ENCODE measurements at regions not wholly inside any gene's neighbourhood (a gene's known extent, or its start where the extent isn't known, plus 50 kb on each side); places are given as distances from the start of the nearest gene placed in this dataset.

DNA sequence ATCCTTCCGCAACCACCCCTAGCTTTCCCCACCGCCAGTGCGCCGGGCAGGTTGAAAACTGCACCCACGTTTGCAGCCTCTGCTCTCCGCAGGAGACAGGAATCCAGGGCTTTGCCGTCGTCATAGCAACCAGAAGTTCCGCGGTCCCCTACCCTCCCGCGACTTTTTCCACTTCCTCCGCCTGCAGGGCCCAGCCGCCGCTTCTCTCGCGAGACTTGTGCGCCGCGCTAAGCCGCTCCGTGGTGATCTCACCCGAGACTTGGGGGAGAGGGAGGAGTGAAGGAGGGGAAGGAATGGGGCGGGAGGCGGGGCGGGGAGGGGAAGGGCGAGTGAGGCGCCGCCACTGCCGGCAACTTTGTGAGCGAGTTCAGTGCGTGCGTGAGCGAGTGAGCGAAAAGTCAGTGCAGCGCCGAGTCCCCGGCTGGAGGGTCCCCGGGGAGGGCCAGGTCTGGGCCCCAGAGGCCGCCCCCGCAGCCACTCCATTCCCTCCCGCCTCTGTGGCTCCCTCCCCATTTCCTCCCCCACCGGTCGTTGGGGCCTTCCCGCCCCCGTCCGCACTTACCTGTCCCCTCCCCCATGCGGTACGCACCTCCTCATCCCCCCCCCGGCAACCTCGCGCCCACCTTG lies 413.0 kb downstream of the PCNX1 start, which contains the start of gene SIPA1L1:
TSS of gene SIPA1L1 (plus strand) at position 370 of the 627 bp plus-strand sequence.
- Histone ChIP-seq H3K9me1 (replicated peaks; ENCODE audit: control insufficient read depth, extremely low read depth, insufficient read depth, low read length) (no peaks in the 10 kb centered on the region), H3K36me3 (ENCODE audit: control insufficient read depth in 2 of 2, extremely low read depth in 1 of 2, insufficient read depth in 2 of 2, low read length in 2 of 2) (no peaks in the 10 kb centered on the region), H3K79me2 (ENCODE audit: control insufficient read depth, insufficient read depth, low read length) (no peaks in the 10 kb centered on the region), H4K20me1 (replicated peaks; ENCODE audit: control insufficient read depth, extremely low read depth, insufficient read depth, low read length) (peaks cover 2% of the 10 kb centered on the region), H3K9ac (replicated peaks; ENCODE audit: extremely low read depth, insufficient read depth, low read length) (peak within 1 kb of the TSS; percentile 69), H3K4me2 (ENCODE audit: insufficient read depth, low read length) (peak within 1 kb of the TSS; percentile 96), H3K27ac (ENCODE audit: insufficient read depth, low read depth, low read length) (peak within 1 kb of the TSS; percentile 74), H3K9me3 (replicated peaks; ENCODE audit: control insufficient read depth, insufficient read depth, low read length) (no peaks in the 10 kb centered on the region), H3K27me3 (ENCODE audit: control insufficient read depth in 2 of 2, insufficient read depth in 2 of 2, low read length in 2 of 2) (no peaks in the 10 kb centered on the region), H2AFZ (ENCODE audit: low read depth, low read length) (peak within 1 kb of the TSS; percentile 95), H3K4me1 (ENCODE audit: control insufficient read depth, extremely low read depth, insufficient read depth, low read length) (peaks cover 11% of the 10 kb centered on the region), H3K4me3 (replicated peaks in 1 of 3; ENCODE audit: insufficient read depth in 1 of 3, low read depth in 1 of 3, low read length in 3 of 3) (peak within 1 kb of the TSS; percentile 78 to 94 (median 89))
- ChIA-PET CTCF (interaction anchor here (2.1 kb wide), 1 partner anchor 154 kb away, joined by 14 read pairs; no protein-coding TSS in a partner anchor), POLR2A (interaction anchor here (0.6 kb wide), 1 partner anchor 84 kb away, joined by 4 read pairs; no protein-coding TSS in a partner anchor)
- dilution Hi-C loops (cut with MboI; ENCODE audit: extremely low pct_ligation_motif_present, low sequenced_read_pairs): no loop called here
- intact Hi-C loops (cut with micrococcal nuclease): loop anchor here (1.0 to 10.0 kb wide), 10 partner anchors 29 to 433 kb away; no protein-coding TSS in a partner anchor
- no TSS peak for BruUV-seq (replicated peaks)
- peak; percentile 93 for FAIRE-seq
- TF ChIP-seq CTCF (IDR thresholded peaks at IDR 0.05; ENCODE audit: extremely low read depth in 1 of 2, insufficient read depth in 1 of 2, low read depth in 1 of 2, low read length in 2 of 2) (no peak), FOS (IDR thresholded peaks at IDR 0.05; ENCODE audit: borderline replicate concordance, insufficient read depth, low read length) (no peak), MYC (IDR thresholded peaks at IDR 0.05; ENCODE audit: low read depth, low read length) (no peak), JUN (IDR thresholded peaks at IDR 0.05; ENCODE audit: borderline replicate concordance, insufficient read depth, insufficient read length, low read depth) (peak; percentile 25), EZH2 (IDR thresholded peaks at IDR 0.05; ENCODE audit: borderline replicate concordance, low read depth, low read length, severe bottlenecking) (no peak), POLR2AphosphoS5 (IDR thresholded peaks at IDR 0.05; ENCODE audit: insufficient read depth, low read depth, low read length) (peak; percentile 79), GATA2 (IDR thresholded peaks at IDR 0.05; ENCODE audit: insufficient read depth, insufficient read length, low read depth, low read length) (no peak), POLR2A (IDR thresholded peaks at IDR 0.05; ENCODE audit: low read depth, low read length) (peak; percentile 91)
- TF ChIP-seq, protein P1, sequence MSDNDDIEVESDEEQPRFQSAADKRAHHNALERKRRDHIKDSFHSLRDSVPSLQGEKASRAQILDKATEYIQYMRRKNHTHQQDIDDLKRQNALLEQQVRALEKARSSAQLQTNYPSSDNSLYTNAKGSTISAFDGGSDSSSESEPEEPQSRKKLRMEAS (IDR thresholded peaks at IDR 0.05; ENCODE audit: insufficient read depth, insufficient read length): peak; percentile 1
- DNase-seq (ENCODE audit: low read depth, low spot score): peak; percentile 99
